ENCODE measurements at regions not wholly inside any gene's neighbourhood (a gene's known extent, or its start where the extent isn't known, plus 50 kb on each side); places are given as distances from the start of the nearest gene placed in this dataset.

- TF ChIP-seq, protein P1, sequence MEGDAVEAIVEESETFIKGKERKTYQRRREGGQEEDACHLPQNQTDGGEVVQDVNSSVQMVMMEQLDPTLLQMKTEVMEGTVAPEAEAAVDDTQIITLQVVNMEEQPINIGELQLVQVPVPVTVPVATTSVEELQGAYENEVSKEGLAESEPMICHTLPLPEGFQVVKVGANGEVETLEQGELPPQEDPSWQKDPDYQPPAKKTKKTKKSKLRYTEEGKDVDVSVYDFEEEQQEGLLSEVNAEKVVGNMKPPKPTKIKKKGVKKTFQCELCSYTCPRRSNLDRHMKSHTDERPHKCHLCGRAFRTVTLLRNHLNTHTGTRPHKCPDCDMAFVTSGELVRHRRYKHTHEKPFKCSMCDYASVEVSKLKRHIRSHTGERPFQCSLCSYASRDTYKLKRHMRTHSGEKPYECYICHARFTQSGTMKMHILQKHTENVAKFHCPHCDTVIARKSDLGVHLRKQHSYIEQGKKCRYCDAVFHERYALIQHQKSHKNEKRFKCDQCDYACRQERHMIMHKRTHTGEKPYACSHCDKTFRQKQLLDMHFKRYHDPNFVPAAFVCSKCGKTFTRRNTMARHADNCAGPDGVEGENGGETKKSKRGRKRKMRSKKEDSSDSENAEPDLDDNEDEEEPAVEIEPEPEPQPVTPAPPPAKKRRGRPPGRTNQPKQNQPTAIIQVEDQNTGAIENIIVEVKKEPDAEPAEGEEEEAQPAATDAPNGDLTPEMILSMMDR (IDR thresholded peaks at IDR 0.05): no peak
- TF ChIP-seq ZNF302 (CRISPR knock-in tag; IDR thresholded peaks at IDR 0.05): no peak
- no peak for TF ChIP-seq RFX5 (IDR thresholded peaks at IDR 0.05)
- TF ChIP-seq CHD2 (IDR thresholded peaks at IDR 0.05; ENCODE audit: low read length, partially characterized antibody): no peak
- TF ChIP-seq, protein P2, sequence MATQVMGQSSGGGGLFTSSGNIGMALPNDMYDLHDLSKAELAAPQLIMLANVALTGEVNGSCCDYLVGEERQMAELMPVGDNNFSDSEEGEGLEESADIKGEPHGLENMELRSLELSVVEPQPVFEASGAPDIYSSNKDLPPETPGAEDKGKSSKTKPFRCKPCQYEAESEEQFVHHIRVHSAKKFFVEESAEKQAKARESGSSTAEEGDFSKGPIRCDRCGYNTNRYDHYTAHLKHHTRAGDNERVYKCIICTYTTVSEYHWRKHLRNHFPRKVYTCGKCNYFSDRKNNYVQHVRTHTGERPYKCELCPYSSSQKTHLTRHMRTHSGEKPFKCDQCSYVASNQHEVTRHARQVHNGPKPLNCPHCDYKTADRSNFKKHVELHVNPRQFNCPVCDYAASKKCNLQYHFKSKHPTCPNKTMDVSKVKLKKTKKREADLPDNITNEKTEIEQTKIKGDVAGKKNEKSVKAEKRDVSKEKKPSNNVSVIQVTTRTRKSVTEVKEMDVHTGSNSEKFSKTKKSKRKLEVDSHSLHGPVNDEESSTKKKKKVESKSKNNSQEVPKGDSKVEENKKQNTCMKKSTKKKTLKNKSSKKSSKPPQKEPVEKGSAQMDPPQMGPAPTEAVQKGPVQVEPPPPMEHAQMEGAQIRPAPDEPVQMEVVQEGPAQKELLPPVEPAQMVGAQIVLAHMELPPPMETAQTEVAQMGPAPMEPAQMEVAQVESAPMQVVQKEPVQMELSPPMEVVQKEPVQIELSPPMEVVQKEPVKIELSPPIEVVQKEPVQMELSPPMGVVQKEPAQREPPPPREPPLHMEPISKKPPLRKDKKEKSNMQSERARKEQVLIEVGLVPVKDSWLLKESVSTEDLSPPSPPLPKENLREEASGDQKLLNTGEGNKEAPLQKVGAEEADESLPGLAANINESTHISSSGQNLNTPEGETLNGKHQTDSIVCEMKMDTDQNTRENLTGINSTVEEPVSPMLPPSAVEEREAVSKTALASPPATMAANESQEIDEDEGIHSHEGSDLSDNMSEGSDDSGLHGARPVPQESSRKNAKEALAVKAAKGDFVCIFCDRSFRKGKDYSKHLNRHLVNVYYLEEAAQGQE (IDR thresholded peaks at IDR 0.05): no peak
- no peak for TF ChIP-seq MAFK (IDR thresholded peaks at IDR 0.05; ENCODE audit: partially characterized antibody)
- no peak for TF ChIP-seq HDAC2 (IDR thresholded peaks at IDR 0.05)
- no peak for TF ChIP-seq JUN (IDR thresholded peaks at IDR 0.05)
- TF ChIP-seq, protein P3, sequence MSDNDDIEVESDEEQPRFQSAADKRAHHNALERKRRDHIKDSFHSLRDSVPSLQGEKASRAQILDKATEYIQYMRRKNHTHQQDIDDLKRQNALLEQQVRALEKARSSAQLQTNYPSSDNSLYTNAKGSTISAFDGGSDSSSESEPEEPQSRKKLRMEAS (IDR thresholded peaks at IDR 0.05): no peak
- no peak for TF ChIP-seq SREBF2 (IDR thresholded peaks at IDR 0.05)
Observed at GRCh38 chr5:87503004-87503403, 90.3 kb upstream of the CCNH start.
